K562 (cell line): ENCODE measurements at regions not wholly inside any gene's neighbourhood (a gene's known extent, or its start where the extent isn't known, plus 50 kb on each side); places are given as distances from the start of the nearest gene placed in this dataset.

ENCODE experiments used
- ATAC-seq: fragments of 200-7000 bp; cut with Tn5 transposase; 3 replicates; pipeline ENCODE4 v1.9.1; 2020; ENCODE audit warnings: moderate library complexity
- BruUV-seq: library from RNA; stranded (reverse); fragments of 400-500 nt; replicated peaks from 2 replicates; lab custom pipeline; 2021; lab: Mats Ljungman, UMichigan
- CTCF ChIA-PET: fragments of 300-600 bp; formaldehyde crosslinking; extraction: SDS; loops from one replicate; lab custom pipeline; 2021; ENCODE audit warnings: low intra/inter-chr PET ratio; lab: Yijun Ruan, JAX
- POLR2A ChIA-PET: fragments of 300-600, 350-650 bp; sonication (Branson Sonifier 250); formaldehyde crosslinking; extraction: SDS; loops from one replicate; lab custom pipeline; 2021; ENCODE audit warnings: antibody characterized with exemption, inconsistent platforms; lab: Yijun Ruan, JAX
- DNase-seq, 4 experiments: peaks; one replicate each; pipeline versions ENCODE4 v3.0.0 to v3.0.0-alpha.2; 2011 to 2018; ENCODE audit warnings: low spot score in 3 of 4, mixed read lengths in 3 of 4; ENCODE audit errors: extremely low read depth in 1 of 4
- FAIRE-seq: peaks from 2 replicates; lab custom pipeline; 2011; peaks lifted over from hg19 to GRCh38; lab: Jason Lieb, UNC
- H2AFZ ChIP-seq: 2 replicates; pipeline ENCODE4 v1.6.0; 2011; ENCODE audit warnings: low read depth, low read length, control low read depth, inconsistent platforms
- H3K27ac ChIP-seq: fragments of 200-600 bp; 3 replicates; pipeline ENCODE4 v1.8.0; 2011; ENCODE audit warnings: low read depth, mild to moderate bottlenecking, control low read depth, inconsistent platforms, low read length, moderate library complexity, mixed read lengths; ENCODE audit errors: extremely low read depth
- H3K27me3 ChIP-seq, 2 experiments: fragments of 300-600 bp in 1 of 2; 2 replicates in 1 of 2; 3 replicates in 1 of 2; pipeline versions ENCODE4 v1.6.0 to v1.8.0; 2011; ENCODE audit warnings: inconsistent platforms in 2 of 2, low read length in 2 of 2, mild to moderate bottlenecking in 1 of 2, mixed read lengths in 1 of 2, moderate library complexity in 1 of 2; ENCODE audit not compliant: control insufficient read depth in 2 of 2, insufficient read depth in 2 of 2
- H3K36me3 ChIP-seq: fragments of 300-600 bp; 3 replicates; pipeline ENCODE4 v1.8.0; 2011; ENCODE audit warnings: mild to moderate bottlenecking, low read length, inconsistent platforms; ENCODE audit not compliant: control insufficient read depth, insufficient read depth
- H3K4me1 ChIP-seq, 2 experiments: fragments of 200-600 bp in 1 of 2; replicated peaks in 1 of 2; 2 replicates in 1 of 2; 3 replicates in 1 of 2; pipeline versions ENCODE4 v1.5.1 to v1.8.0; 2011; ENCODE audit warnings: inconsistent platforms in 2 of 2, low read length in 2 of 2, mild to moderate bottlenecking in 1 of 2, mixed read lengths in 1 of 2, moderate library complexity in 1 of 2; ENCODE audit not compliant: control insufficient read depth in 2 of 2, insufficient read depth in 2 of 2
- H3K4me2 ChIP-seq: 2 replicates; pipeline ENCODE4 v1.6.1; 2011; ENCODE audit warnings: low read length, control low read depth, inconsistent platforms, mixed read lengths; ENCODE audit not compliant: insufficient read depth
- H3K4me3 ChIP-seq: fragments of 200-600 bp; sonication (generic), shearing (Covaris generic); 2 replicates; pipeline ENCODE4 v1.5.1; 2016; ENCODE audit warnings: control low read depth, inconsistent platforms
- H3K79me2 ChIP-seq: fragments of 200-600 bp; 3 replicates; pipeline ENCODE4 v1.8.0; 2011; ENCODE audit warnings: low read length, inconsistent platforms; ENCODE audit not compliant: control insufficient read depth, insufficient read depth
- H3K9ac ChIP-seq, 2 experiments: 2 replicates each; pipeline versions ENCODE4 v1.6.0 to v1.6.1; 2011; ENCODE audit warnings: low read depth in 2 of 2, low read length in 2 of 2, control low read depth in 1 of 2, inconsistent platforms in 1 of 2, mild to moderate bottlenecking in 1 of 2, mixed read lengths in 1 of 2; ENCODE audit not compliant: insufficient read depth in 1 of 2
- H3K9me1 ChIP-seq: one replicate; pipeline ENCODE4 v1.6.0; 2011; ENCODE audit warnings: inconsistent platforms, mild to moderate bottlenecking, low read length, moderate library complexity; ENCODE audit not compliant: control insufficient read depth, insufficient read depth
- H3K9me3 ChIP-seq: replicated peaks from 2 replicates; pipeline ENCODE4 v1.5.1; 2011; ENCODE audit warnings: low read depth, low read length, inconsistent platforms; ENCODE audit not compliant: control insufficient read depth, insufficient read depth
- H4K20me1 ChIP-seq: replicated peaks from 2 replicates; pipeline ENCODE4 v1.6.1; 2011; ENCODE audit warnings: low read length, inconsistent platforms, mixed read lengths; ENCODE audit not compliant: control insufficient read depth, insufficient read depth
- CAMTA2 ChIP-seq: fragments of 250-450 bp; sonication (Bioruptor Pico); conservative IDR thresholded peaks from 2 replicates; pipeline ENCODE4 v1.5.1; 2022
- CBFA2T3 ChIP-seq: fragments of 450-650 bp; IDR thresholded peaks from 2 replicates; pipeline ENCODE4 v1.6.1; 2017
- CTBP1 ChIP-seq: fragments of 450-650 bp; IDR thresholded peaks from 2 replicates; pipeline ENCODE4 v1.6.1; 2016; ENCODE audit warnings: borderline replicate concordance
- E2F6 ChIP-seq, 2 experiments: IDR thresholded peaks; 2 replicates each; pipeline ENCODE4 v1.6.1; 2011; ENCODE audit warnings: borderline replicate concordance in 1 of 2, control low read depth in 1 of 2, low read depth in 1 of 2, low read length in 1 of 2, mild to moderate bottlenecking in 1 of 2, mixed read lengths in 1 of 2, moderate library complexity in 1 of 2; ENCODE audit not compliant: insufficient read depth in 1 of 2, insufficient read length in 1 of 2, poor library complexity in 1 of 2, severe bottlenecking in 1 of 2; ENCODE audit errors: extremely low read depth in 1 of 2
- ESRRB ChIP-seq: fragments of 250-450 bp; sonication (Bioruptor Pico); IDR thresholded peaks from 2 replicates; pipeline ENCODE4 v1.5.0; 2020; ENCODE audit warnings: mild to moderate bottlenecking, moderate library complexity, borderline replicate concordance
- FOXJ3 ChIP-seq: sonication (generic); formaldehyde crosslinking; IDR thresholded peaks from 2 replicates; pipeline ENCODE4 v1.4.0; 2020; ENCODE audit warnings: mild to moderate bottlenecking, missing genetic modification reagents
- HCFC1 ChIP-seq: IDR thresholded peaks from 2 replicates; pipeline ENCODE4 v1.6.1; 2012; ENCODE audit warnings: low read depth, low read length, improper control_type of control experiment
- MAZ ChIP-seq, 2 experiments: fragments of 450-650 bp in 1 of 2; sonication (generic) in 1 of 2; formaldehyde crosslinking; IDR thresholded peaks in 1 of 2; conservative IDR thresholded peaks in 1 of 2; 2 replicates each; pipeline versions ENCODE4 v1.4.0 to v1.5.0; 2020; ENCODE audit warnings: mild to moderate bottlenecking in 1 of 2, missing genetic modification reagents in 1 of 2
- MEF2A ChIP-seq: IDR thresholded peaks from 2 replicates; pipeline ENCODE4 v1.6.1; 2011; ENCODE audit warnings: low read depth, mild to moderate bottlenecking, low read length, moderate library complexity; ENCODE audit not compliant: control insufficient read depth
- NUFIP1 ChIP-seq: fragments of 450-650 bp; IDR thresholded peaks from 2 replicates; pipeline ENCODE4 v1.6.1; 2018; ENCODE audit not compliant: partially characterized antibody
- RERE ChIP-seq: sonication (generic); formaldehyde crosslinking; IDR thresholded peaks from 2 replicates; pipeline ENCODE4 v1.8.0; 2023; ENCODE audit warnings: missing genetic modification reagents, mild to moderate bottlenecking, borderline replicate concordance
- TAF15 ChIP-seq: fragments of 200-400 bp; formaldehyde crosslinking; IDR thresholded peaks from 2 replicates; pipeline ENCODE4 v1.6.1; 2017; ENCODE audit warnings: mild to moderate bottlenecking, low read depth, low read length, moderate library complexity
- ZNF124 ChIP-seq: sonication (generic); formaldehyde crosslinking; IDR thresholded peaks from 2 replicates; pipeline ENCODE4 v1.8.1; 2022; ENCODE audit warnings: missing genetic modification reagents
- ZNF274 ChIP-seq: IDR thresholded peaks from 2 replicates; pipeline ENCODE4 v1.6.1; 2011; ENCODE audit warnings: low read depth, mild to moderate bottlenecking, low read length, moderate library complexity, borderline replicate concordance
- WGBS: fragments of 100-300 bp; shearing (Covaris generic); methylation state at CpG from one replicate; pipeline ENCODE4 v1.1.6; 2016; ENCODE audit warnings: low coverage, mixed read lengths; ENCODE audit not compliant: insufficient coverage; ENCODE audit errors: missing lambda C conversion rate; 5-methylcytosine and 5-hydroxymethylcytosine counted together
- in situ Hi-C: fragments of 300-500 bp; cut with MboI; formaldehyde crosslinking; loops from 4 replicates; pipeline ENCODE4 v1.15.0; 2018; ENCODE audit warnings: inconsistent platforms, mixed read lengths
- intact Hi-C: fragments of 100-400 bp; cut with micrococcal nuclease; formaldehyde crosslinking; loops from 2 replicates; pipeline ENCODE4 v1.14.2; 2022
- TF ChIP-seq, protein P1 (sequence below): sonication (generic); formaldehyde crosslinking; IDR thresholded peaks from 2 replicates; pipeline ENCODE4 v1.8.0; 2022; ENCODE audit warnings: missing genetic modification reagents, mild to moderate bottlenecking, borderline replicate concordance
- TF ChIP-seq, protein P2 (sequence below): fragments of 250-450 bp; sonication (Bioruptor Pico); IDR thresholded peaks from 2 replicates; pipeline ENCODE4 v1.6.1; 2021; ENCODE audit warnings: mild to moderate bottlenecking

- Histone ChIP-seq H3K27me3 (peaks cover 0 to 8% of the 10 kb centered on the region in 2 experiments; a peak in 1 of 5 replicates), H3K79me2 (no peaks in the 10 kb centered on the region), H2AFZ (no peak overlapping the region), H3K9me3 (no peaks in the 10 kb centered on the region), H3K27ac (no peak overlapping the region), H3K9me1 (no peaks in the 10 kb centered on the region), H3K4me1 (no peaks in the 10 kb centered on the region), H3K4me2 (no peak overlapping the region), H3K4me3 (no peak overlapping the region), H4K20me1 (no peaks in the 10 kb centered on the region), H3K36me3 (no peaks in the 10 kb centered on the region), H3K9ac (no peak overlapping the region)
- in situ Hi-C loops, result no loop called here
- intact Hi-C loops, result no loop called here
- no peak for DNase-seq
- ChIA-PET POLR2A (no interaction called here), CTCF (no interaction called here)
- no TSS peak for BruUV-seq
- no peak for FAIRE-seq
- no peak for ATAC-seq
- 3% methylated on average over 4 of the region's 4 CpGs for WGBS
- TF ChIP-seq MEF2A, result no peak
- no peak for TF ChIP-seq ZNF274
- TF ChIP-seq NUFIP1, result no peak
- no peak for TF ChIP-seq ESRRB (CRISPR knock-in tag)
- TF ChIP-seq RERE (CRISPR knock-in tag), result no peak
- TF ChIP-seq TAF15, result no peak
- no peak for TF ChIP-seq HCFC1
- no peak for TF ChIP-seq E2F6 (IDR thresholded peaks at IDR 0.05; ENCODE audit: borderline replicate concordance in 1 of 2, extremely low read depth in 1 of 2, insufficient read depth in 1 of 2, insufficient read length in 1 of 2, low read depth in 1 of 2, low read length in 1 of 2, poor library complexity in 1 of 2, severe bottlenecking in 1 of 2)
- TF ChIP-seq CTBP1, result no peak
- TF ChIP-seq, protein P1, sequence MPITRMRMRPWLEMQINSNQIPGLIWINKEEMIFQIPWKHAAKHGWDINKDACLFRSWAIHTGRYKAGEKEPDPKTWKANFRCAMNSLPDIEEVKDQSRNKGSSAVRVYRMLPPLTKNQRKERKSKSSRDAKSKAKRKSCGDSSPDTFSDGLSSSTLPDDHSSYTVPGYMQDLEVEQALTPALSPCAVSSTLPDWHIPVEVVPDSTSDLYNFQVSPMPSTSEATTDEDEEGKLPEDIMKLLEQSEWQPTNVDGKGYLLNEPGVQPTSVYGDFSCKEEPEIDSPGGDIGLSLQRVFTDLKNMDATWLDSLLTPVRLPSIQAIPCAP (CRISPR knock-in tag), result no peak
- no peak for TF ChIP-seq CBFA2T3
- TF ChIP-seq MAZ (CRISPR knock-in tag; conservative IDR thresholded peaks at IDR 0.05 in 1 of 2, IDR thresholded peaks at IDR 0.05 in 1 of 2), result no peak
- no peak for TF ChIP-seq ZNF124 (CRISPR knock-in tag)
- TF ChIP-seq FOXJ3 (CRISPR knock-in tag), result no peak
- TF ChIP-seq, protein P2, sequence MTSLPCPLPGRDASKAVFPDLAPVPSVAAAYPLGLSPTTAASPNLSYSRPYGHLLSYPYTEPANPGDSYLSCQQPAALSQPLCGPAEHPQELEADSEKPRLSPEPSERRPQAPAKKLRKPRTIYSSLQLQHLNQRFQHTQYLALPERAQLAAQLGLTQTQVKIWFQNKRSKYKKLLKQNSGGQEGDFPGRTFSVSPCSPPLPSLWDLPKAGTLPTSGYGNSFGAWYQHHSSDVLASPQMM, result no peak
- no peak for TF ChIP-seq CAMTA2 (CRISPR knock-in tag)
These were observed 91.8 kb upstream of the F13A1 start for GRCh38 chr6:6412221-6412620.
